Lower leg skin (tissue), 3 donors: ENCODE measurements at regions not wholly inside any gene's neighbourhood (a gene's known extent, or its start where the extent isn't known, plus 50 kb on each side); places are given as distances from the start of the nearest gene placed in this dataset.

Experiments used
- POLR2A ChIP-seq, 2 donors: fragments of 450-650 bp; IDR thresholded peaks; one replicate each; pipeline ENCODE4 v1.6.1; 2016 to 2017; ENCODE audit warnings: antibody characterized with exemption in 2 of 2, mild to moderate bottlenecking in 1 of 2, moderate library complexity in 1 of 2
- TF ChIP-seq, protein P1 (sequence below), 3 donors: fragments of 450-650 bp; IDR thresholded peaks; one replicate each; pipeline ENCODE4 v1.5.1; 2016; ENCODE audit warnings: antibody characterized with exemption in 3 of 3, mild to moderate bottlenecking in 3 of 3, moderate library complexity in 2 of 3

DNA sequence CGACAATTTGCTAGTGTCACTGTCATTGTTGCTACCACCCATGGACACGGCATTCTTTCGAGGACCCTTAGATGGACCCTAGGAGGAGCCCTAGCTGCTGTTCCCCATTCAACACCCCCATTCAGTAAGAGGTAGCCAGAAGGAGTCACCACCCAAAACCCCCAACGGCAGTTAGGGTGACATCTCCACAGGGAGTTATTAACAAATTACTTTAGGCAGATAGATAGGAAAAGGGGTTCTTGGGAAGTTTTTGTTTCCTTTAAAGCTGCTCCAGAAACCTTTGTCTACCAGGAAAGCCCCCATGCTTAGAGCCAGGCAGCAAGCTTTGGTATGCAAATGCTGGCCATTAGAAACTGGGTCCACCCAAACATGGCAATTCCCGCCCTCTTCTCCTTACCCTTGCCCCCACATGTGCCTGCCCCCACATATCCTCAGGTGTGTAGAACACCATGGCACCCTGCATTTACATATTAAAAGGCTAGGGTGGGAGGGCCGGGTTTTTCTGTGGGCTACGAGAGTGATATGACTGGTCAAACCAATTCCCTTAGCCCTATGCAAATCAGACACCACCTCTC lies 190.9 kb downstream of the SLITRK6 start:
- TF ChIP-seq, protein P1, sequence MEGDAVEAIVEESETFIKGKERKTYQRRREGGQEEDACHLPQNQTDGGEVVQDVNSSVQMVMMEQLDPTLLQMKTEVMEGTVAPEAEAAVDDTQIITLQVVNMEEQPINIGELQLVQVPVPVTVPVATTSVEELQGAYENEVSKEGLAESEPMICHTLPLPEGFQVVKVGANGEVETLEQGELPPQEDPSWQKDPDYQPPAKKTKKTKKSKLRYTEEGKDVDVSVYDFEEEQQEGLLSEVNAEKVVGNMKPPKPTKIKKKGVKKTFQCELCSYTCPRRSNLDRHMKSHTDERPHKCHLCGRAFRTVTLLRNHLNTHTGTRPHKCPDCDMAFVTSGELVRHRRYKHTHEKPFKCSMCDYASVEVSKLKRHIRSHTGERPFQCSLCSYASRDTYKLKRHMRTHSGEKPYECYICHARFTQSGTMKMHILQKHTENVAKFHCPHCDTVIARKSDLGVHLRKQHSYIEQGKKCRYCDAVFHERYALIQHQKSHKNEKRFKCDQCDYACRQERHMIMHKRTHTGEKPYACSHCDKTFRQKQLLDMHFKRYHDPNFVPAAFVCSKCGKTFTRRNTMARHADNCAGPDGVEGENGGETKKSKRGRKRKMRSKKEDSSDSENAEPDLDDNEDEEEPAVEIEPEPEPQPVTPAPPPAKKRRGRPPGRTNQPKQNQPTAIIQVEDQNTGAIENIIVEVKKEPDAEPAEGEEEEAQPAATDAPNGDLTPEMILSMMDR (IDR thresholded peaks at IDR 0.05) = no peak
- no peak for TF ChIP-seq POLR2A (IDR thresholded peaks at IDR 0.05)
